ENCODE measurements at regions not wholly inside any gene's neighbourhood (a gene's known extent, or its start where the extent isn't known, plus 50 kb on each side); places are given as distances from the start of the nearest gene placed in this dataset.

GRCh38 chr13:84686458-84686857, 804.2 kb upstream of the SLITRK1 start:
- no peak for DNase-seq

- no peak for DNase-seq
Observed at GRCh38 chr13:84684804-84685203, 802.5 kb upstream of the SLITRK1 start.

- DNase-seq, result no peak
Observed at GRCh38 chr13:84684048-84684662, 801.9 kb upstream of the SLITRK1 start.

GRCh38 chr13:84683448-84683847, 801.2 kb upstream of the SLITRK1 start:
- DNase-seq, result no peak

GRCh38 chr13:84677836-84678235, 795.6 kb upstream of the SLITRK1 start:
- no peak for DNase-seq

- DNase-seq, result no peak
Observed at GRCh38 chr13:84672616-84673015, 790.3 kb upstream of the SLITRK1 start.

- DNase-seq, result no peak
Observed at GRCh38 chr13:84670245-84670644, 788.0 kb upstream of the SLITRK1 start.

GRCh38 chr13:84668637-84669036, 786.4 kb upstream of the SLITRK1 start:
- DNase-seq, result no peak

- no peak for DNase-seq
Observed at GRCh38 chr13:84662491-84662890, 780.2 kb upstream of the SLITRK1 start.

- no peak for DNase-seq
Observed at GRCh38 chr13:84661718-84662117, 779.4 kb upstream of the SLITRK1 start.

GRCh38 chr13:84659359-84659661, 777.0 kb upstream of the SLITRK1 start:
- DNase-seq, result no peak

GRCh38 chr13:84658491-84659358, 776.5 kb upstream of the SLITRK1 start:
- DNase-seq, result no peak

- DNase-seq, result no peak
Observed at GRCh38 chr13:84655677-84656076, 773.4 kb upstream of the SLITRK1 start.

- DNase-seq, result no peak
Observed at GRCh38 chr13:84654654-84655275, 772.5 kb upstream of the SLITRK1 start.

- no peak for DNase-seq
Observed at GRCh38 chr13:84653915-84654534, 771.8 kb upstream of the SLITRK1 start.

- no peak for DNase-seq
Observed at GRCh38 chr13:84651705-84652104, 769.4 kb upstream of the SLITRK1 start.

GRCh38 chr13:84651288-84651687, 769.0 kb upstream of the SLITRK1 start:
- DNase-seq, result no peak

- DNase-seq, result no peak
Observed at GRCh38 chr13:84649853-84650252, 767.6 kb upstream of the SLITRK1 start.

GRCh38 chr13:84648069-84648640, 765.9 kb upstream of the SLITRK1 start:
- peak in 1 of 2 experiments; percentile 25 for DNase-seq

GRCh38 chr13:84646957-84647356, 764.7 kb upstream of the SLITRK1 start:
- no peak for DNase-seq

- DNase-seq, result no peak
Observed at GRCh38 chr13:84645196-84646012, 763.1 kb upstream of the SLITRK1 start.

- DNase-seq, result no peak
Observed at GRCh38 chr13:84641491-84641890, 759.2 kb upstream of the SLITRK1 start.

All from AML-193 (cell line).